Esophagus (tissue), 2 donors: ENCODE measurements at regions not wholly inside any gene's neighbourhood (a gene's known extent, or its start where the extent isn't known, plus 50 kb on each side); places are given as distances from the start of the nearest gene placed in this dataset.
"Not testable (repeated sequence)": the region's sequence is repeated elsewhere in the genome, so short reads cannot be mapped to it uniquely, and the experiment has no call there.

Source experiments
- H3K27ac ChIP-seq, 2 donors: one replicate each; pipeline ENCODE4 v1.5.1; 2013; ENCODE audit warnings: low read depth in 2 of 2, mild to moderate bottlenecking in 2 of 2, inconsistent platforms in 1 of 2, low read length in 1 of 2, moderate library complexity in 1 of 2
- H3K27me3 ChIP-seq, 2 donors: one replicate each; pipeline ENCODE4 v1.6.1; 2013; ENCODE audit warnings: low read length in 2 of 2, control low read depth in 1 of 2, mild to moderate bottlenecking in 1 of 2; ENCODE audit not compliant: insufficient read depth in 2 of 2, control insufficient read depth in 1 of 2
- H3K36me3 ChIP-seq, 2 donors: one replicate each; pipeline ENCODE4 v1.6.1; 2013; ENCODE audit warnings: low read length in 1 of 2; ENCODE audit not compliant: control insufficient read depth in 2 of 2, insufficient read depth in 2 of 2
- H3K4me1 ChIP-seq, 2 donors: one replicate each; pipeline ENCODE4 v1.6.1; 2013; ENCODE audit warnings: low read length in 1 of 2; ENCODE audit not compliant: control insufficient read depth in 2 of 2, insufficient read depth in 2 of 2
- H3K4me3 ChIP-seq, 2 donors: one replicate each; pipeline ENCODE4 v1.5.1; 2013; ENCODE audit warnings: low read length in 2 of 2, mild to moderate bottlenecking in 2 of 2, low read depth in 1 of 2, moderate library complexity in 1 of 2
- H3K9me3 ChIP-seq, 2 donors: one replicate each; pipeline ENCODE4 v1.6.1; 2013; ENCODE audit warnings: mild to moderate bottlenecking in 2 of 2, low read depth in 1 of 2, low read length in 1 of 2, moderate library complexity in 1 of 2; ENCODE audit not compliant: control insufficient read depth in 2 of 2, insufficient read depth in 1 of 2
- WGBS, 2 donors: extraction: QIAGEN DNeasy Blood & Tissue Kit; methylation state at CpG; one replicate each; pipeline ENCODE4 v1.1.7; 2013; 5-methylcytosine and 5-hydroxymethylcytosine counted together
- donor health status: healthy with polysubstance abuse.
- donor health status: Bipolar disorder and iron deficiency.

- Histone ChIP-seq H3K27ac (no peak overlapping the region), H3K4me1 (no peaks in the 10 kb centered on the region), H3K27me3 (no peaks in the 10 kb centered on the region)
These were observed 243.3 kb upstream of the KRR1 start for GRCh38 chr12:75754698-75755097.

GRCh38 chr12:75754141-75754540, 242.7 kb upstream of the KRR1 start:
- WGBS, 2 donors = 91 to 92% methylated on average over 1 of the region's 1 CpG
- no peak overlapping the region for H3K27ac ChIP-seq
- H3K4me3 ChIP-seq = no peak overlapping the region
- H3K36me3 ChIP-seq = no peaks in the 10 kb centered on the region
- no peaks in the 10 kb centered on the region for H3K4me1 ChIP-seq
- H3K27me3 ChIP-seq = no peaks in the 10 kb centered on the region
- no peaks in the 10 kb centered on the region for H3K9me3 ChIP-seq

More at GRCh38 chr12:75754698-75755097, 243.3 kb upstream of the KRR1 start:
- Histone ChIP-seq H3K4me3 (no peak overlapping the region), H3K36me3 (no peaks in the 10 kb centered on the region), H3K9me3 (no peaks in the 10 kb centered on the region)

DNA sequence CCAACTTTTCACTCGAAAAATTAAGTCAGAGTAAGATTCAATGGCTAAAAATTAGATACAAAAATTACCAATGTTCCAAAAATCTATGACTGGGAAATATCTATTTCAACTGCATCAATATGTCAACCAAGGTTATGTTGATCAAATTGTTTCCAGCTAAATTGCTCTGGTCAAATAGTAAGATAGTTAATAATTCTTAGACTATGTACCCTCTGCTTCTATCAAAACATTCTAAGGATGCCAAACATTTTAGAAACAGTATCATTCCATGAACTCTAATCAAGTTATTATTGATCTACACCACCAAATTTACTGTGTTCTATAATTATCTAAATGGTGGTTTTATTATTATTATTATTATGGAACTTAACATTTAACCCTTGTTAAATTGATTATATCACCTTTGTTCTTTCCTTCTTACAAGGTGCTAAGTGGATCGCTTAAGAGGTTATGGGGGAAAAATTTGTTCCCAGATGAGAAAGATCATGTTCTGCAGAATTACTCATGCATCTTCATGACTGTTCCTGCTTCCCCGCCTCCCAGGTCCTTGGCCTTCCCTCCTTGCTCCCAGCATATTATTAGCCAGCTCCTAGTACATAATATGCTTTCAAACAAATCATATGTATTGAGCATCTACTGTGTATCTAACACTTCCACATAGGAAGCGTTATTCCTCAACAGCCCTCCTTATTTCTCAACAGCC, 240.5 kb upstream of the KRR1 start:
- WGBS, 2 donors = 77 to 86% methylated on average over 4 of the region's 4 CpGs

GRCh38 chr12:75750716-75751306, 239.4 kb upstream of the KRR1 start:
- Histone ChIP-seq H3K4me1 (no peaks in the 10 kb centered on the region), H3K4me3 (no peak overlapping the region), H3K27me3 (no peaks in the 10 kb centered on the region), H3K9me3 (no peaks in the 10 kb centered on the region), H3K36me3 (no peaks in the 10 kb centered on the region), H3K27ac (no peak overlapping the region)
- WGBS, 2 donors = 22 to 46% methylated on average over 4 of the region's 4 CpGs

More for the DNA sequence above, 240.5 kb upstream of the KRR1 start:
- Histone ChIP-seq H3K9me3 (no peaks in the 10 kb centered on the region), H3K4me1 (no peaks in the 10 kb centered on the region), H3K27ac (no peak overlapping the region), H3K4me3 (no peak overlapping the region), H3K27me3 (no peaks in the 10 kb centered on the region), H3K36me3 (no peaks in the 10 kb centered on the region)

GRCh38 chr12:75748990-75749389, 237.6 kb upstream of the KRR1 start:
- not testable (repeated sequence) for H3K9me3 ChIP-seq, H3K4me3 ChIP-seq, H3K4me1 ChIP-seq, H3K27me3 ChIP-seq, H3K27ac ChIP-seq, H3K36me3 ChIP-seq
- WGBS, 2 donors = 97 to 98% methylated on average over 2 to 3 of the region's 3 CpGs

DNA sequence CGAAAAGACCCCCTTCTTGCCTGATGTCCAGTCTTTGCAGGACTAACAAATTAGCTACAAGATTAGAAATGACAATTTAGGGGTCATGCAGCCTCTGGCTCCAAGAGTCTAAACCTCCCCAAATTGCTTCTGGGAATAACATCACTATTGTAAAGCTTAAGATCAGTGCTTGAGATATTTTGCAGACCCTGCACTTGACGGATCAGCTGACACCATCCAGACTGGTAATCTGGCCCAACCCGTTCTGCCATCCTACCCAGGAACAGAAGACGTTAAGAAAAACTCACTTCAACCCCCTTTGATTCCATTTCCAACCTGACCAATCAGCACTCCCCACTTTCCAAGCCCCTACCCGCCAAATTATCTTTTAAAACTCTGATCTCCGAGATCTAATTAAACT, 236.7 kb upstream of the KRR1 start:
- H3K27me3 ChIP-seq = no peaks in the 10 kb centered on the region
- H3K36me3 ChIP-seq = no peaks in the 10 kb centered on the region
- 83% methylated on average over 6 of the region's 6 CpGs for WGBS, 2 donors
- no peak overlapping the region for H3K4me3 ChIP-seq
- no peaks in the 10 kb centered on the region for H3K4me1 ChIP-seq
- H3K9me3 ChIP-seq = no peaks in the 10 kb centered on the region
- H3K27ac ChIP-seq = peak overlapping the region in 1 of 2 donors; percentile 4

- Histone ChIP-seq H3K36me3 (no peaks in the 10 kb centered on the region), H3K27ac (no peak overlapping the region), H3K27me3 (no peaks in the 10 kb centered on the region), H3K4me1 (no peaks in the 10 kb centered on the region), H3K9me3 (no peaks in the 10 kb centered on the region), H3K4me3 (no peak overlapping the region)
- WGBS, 2 donors = 49 to 69% methylated on average over 1 of the region's 1 CpG
These were observed 236.2 kb upstream of the KRR1 start for GRCh38 chr12:75747572-75748021.

DNA sequence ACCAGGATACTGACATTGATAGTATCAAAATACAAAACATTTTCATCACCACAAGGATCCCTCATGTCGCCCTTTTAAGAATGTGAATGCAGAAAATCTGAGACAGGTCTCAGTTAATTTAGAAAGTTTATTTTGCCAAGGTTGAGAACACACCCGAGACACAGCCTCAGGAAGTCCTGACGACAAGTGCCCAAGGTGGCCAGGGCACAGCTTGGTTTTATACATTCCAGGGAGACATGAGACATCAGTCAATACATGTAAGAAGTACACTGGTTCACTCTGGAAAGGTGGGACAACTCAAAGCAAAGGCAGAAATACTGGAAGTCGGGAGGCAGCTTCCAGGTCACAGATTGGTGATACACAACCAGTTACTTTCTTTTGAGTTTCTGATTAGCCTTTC, 235.2 kb upstream of the KRR1 start:
- 87 to 88% methylated on average over 4 of the region's 4 CpGs for WGBS, 2 donors
- H3K4me3 ChIP-seq = no peak overlapping the region
- H3K27ac ChIP-seq = no peak overlapping the region
- H3K4me1 ChIP-seq = no peaks in the 10 kb centered on the region
- no peaks in the 10 kb centered on the region for H3K9me3 ChIP-seq
- no peaks in the 10 kb centered on the region for H3K36me3 ChIP-seq
- no peaks in the 10 kb centered on the region for H3K27me3 ChIP-seq

DNA sequence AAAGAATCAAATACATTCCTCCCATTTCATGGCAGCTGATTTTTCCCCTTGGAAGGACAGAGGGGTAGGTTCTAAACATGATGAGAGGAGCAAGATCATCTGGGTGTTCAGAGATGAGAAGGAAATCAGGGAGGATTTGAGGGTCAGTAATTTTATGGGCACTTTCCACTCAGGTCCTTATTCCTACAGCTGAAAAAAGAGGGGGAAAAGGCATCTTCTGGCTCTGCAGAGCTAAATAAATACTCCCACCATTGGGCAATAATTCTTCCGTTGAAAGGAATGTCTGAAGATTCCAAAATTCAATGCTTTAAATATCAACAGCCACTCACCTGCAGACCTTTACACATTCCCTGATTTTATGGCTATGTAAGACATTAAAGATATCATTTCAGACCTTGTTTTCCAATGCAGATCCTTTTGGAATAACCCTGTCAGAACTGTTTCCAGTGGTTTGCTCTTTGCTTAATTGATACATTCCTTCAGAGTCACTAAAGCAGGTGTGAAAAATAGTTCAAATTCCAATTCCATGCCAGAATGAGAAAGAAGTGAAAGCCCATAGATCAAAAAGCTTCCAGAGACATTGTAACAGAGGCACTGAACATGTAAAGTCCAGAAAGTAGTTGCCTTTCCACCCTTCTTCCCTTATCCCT, 233.3 kb upstream of the KRR1 start:
- WGBS, 2 donors = 64% methylated on average over 1 of the region's 1 CpG
- Histone ChIP-seq H3K27ac (no peak overlapping the region), H3K27me3 (no peaks in the 10 kb centered on the region), H3K4me3 (no peak overlapping the region), H3K4me1 (no peaks in the 10 kb centered on the region), H3K9me3 (no peaks in the 10 kb centered on the region), H3K36me3 (no peaks in the 10 kb centered on the region)

- no peaks in the 10 kb centered on the region for H3K4me1 ChIP-seq
- 84 to 87% methylated on average over 1 of the region's 1 CpG for WGBS, 2 donors
- H3K4me3 ChIP-seq = no peak overlapping the region
These were observed 231.6 kb upstream of the KRR1 start for GRCh38 chr12:75742961-75743360.

More at GRCh38 chr12:75742961-75743360, 231.6 kb upstream of the KRR1 start:
- Histone ChIP-seq H3K36me3 (no peaks in the 10 kb centered on the region), H3K27ac (no peak overlapping the region), H3K27me3 (no peaks in the 10 kb centered on the region), H3K9me3 (no peaks in the 10 kb centered on the region)
